Pancreas (tissue), 10 donors: ENCODE measurements at regions not wholly inside any gene's neighbourhood (a gene's known extent, or its start where the extent isn't known, plus 50 kb on each side); places are given as distances from the start of the nearest gene placed in this dataset.
A peak's percentile ranks its signal among the peaks of the same experiment; 100 is the strongest.
"Not testable (repeated sequence)": the region's sequence is repeated elsewhere in the genome, so short reads cannot be mapped to it uniquely, and the experiment has no call there.

Experiments
- ATAC-seq, 4 donors: fragments of 200-7000 bp; cut with Tn5 transposase; one replicate each; pipeline versions ENCODE4 v1.8.0 to v1.9.1; 2020; ENCODE audit warnings: mild to moderate bottlenecking in 4 of 4, moderate library complexity in 4 of 4
- DNase-seq, 6 donors: peaks; one replicate each; pipeline ENCODE4 v3.0.0-alpha.2; 2020
- FAIRE-seq: peaks from 2 replicates; lab custom pipeline; 2012; peaks lifted over from hg19 to GRCh38; lab: Jason Lieb, UNC
- H3K27ac ChIP-seq, 4 donors: fragments of 200-600 bp; sonication (generic); 1 replicate in 3 of 4; 2 replicates in 1 of 4; pipeline versions ENCODE4 v1.5.0 to v1.8.0; 2020
- H3K27me3 ChIP-seq, 4 donors: fragments of 200-600 bp; one replicate each; pipeline ENCODE4 v1.8.0; 2021
- H3K36me3 ChIP-seq, 3 donors: fragments of 200-600 bp; sonication (generic) in 1 of 3; one replicate each; pipeline versions ENCODE4 v1.5.0 to v1.8.0; 2020 to 2021
- H3K4me1 ChIP-seq, 3 donors: fragments of 200-600 bp; one replicate each; pipeline ENCODE4 v1.8.0; 2021
- H3K4me3 ChIP-seq, 4 donors: fragments of 200-600 bp; sonication (generic) in 2 of 4; one replicate each; pipeline versions ENCODE4 v1.5.0 to v1.8.0; 2020 to 2021
- H3K9me3 ChIP-seq, 4 donors: fragments of 200-600 bp; one replicate each; pipeline ENCODE4 v1.8.0; 2021
- CTCF ChIP-seq, 4 donors: fragments of 200-600 bp; sonication (generic) in 3 of 4; IDR thresholded peaks; one replicate each; pipeline versions ENCODE4 v1.5.0 to v1.8.0; 2021; ENCODE audit warnings: antibody characterized with exemption in 4 of 4
- WGBS, 2 donors: extraction: QIAGEN DNeasy Blood & Tissue Kit; methylation state at CpG; one replicate each; pipeline ENCODE4 v1.1.7; 2013; 5-methylcytosine and 5-hydroxymethylcytosine counted together
- intact Hi-C, 3 donors: fragments of 100-400 bp; cut with DNase I; formaldehyde crosslinking; loops; one replicate each; pipeline versions ENCODE4 v1.11.1 to v1.14.2; 2022
- donor health status: healthy with polysubstance abuse.
- donor health status: DM: no; HTN: no; CAD: no; lungs with moderate emphysema.
- donor health status: DM: no; HTN: no; CAD: no.
- donor health status: control.
- donor health status: control.
- donor health status: Bipolar disorder and iron deficiency.
- donor health status: DM: yes; HTN: yes; CAD: no.
- donor health status: DM: no; HTN: no; CAD: no.
- donor health status: DM: no; HTN: no; CAD: no.
- donor health status: DM: yes; HTN: yes; CAD: no.

DNA sequence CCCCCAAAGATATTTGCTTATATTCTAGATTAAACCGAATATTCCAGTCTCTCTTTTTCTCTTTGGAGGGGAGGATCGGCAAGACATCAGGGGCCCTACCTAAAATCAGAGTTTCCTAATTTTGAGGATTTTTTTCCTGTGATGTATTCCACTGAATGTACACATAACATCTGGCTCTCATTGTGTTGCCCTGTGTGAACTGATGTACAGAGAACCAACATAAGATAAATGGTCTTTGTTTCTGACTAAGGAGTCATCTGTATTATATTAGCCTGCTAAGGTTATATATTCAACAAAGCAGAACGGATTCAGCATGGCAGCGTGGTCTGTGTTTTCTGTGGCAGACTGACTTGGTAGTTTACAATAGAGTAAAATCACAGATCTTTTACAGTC, 114.8 kb upstream of the NCAM2 start:
- H3K4me1 ChIP-seq = no peaks in the 10 kb centered on the region
- H3K27ac ChIP-seq = no peak overlapping the region
- no peaks in the 10 kb centered on the region for H3K36me3 ChIP-seq
- FAIRE-seq (no peak), ATAC-seq (no peak), DNase-seq (no peak)
- intact Hi-C loops = no loop called here
- no peak for TF ChIP-seq CTCF (IDR thresholded peaks at IDR 0.05)
- WGBS, 2 donors = 45 to 72% methylated on average over 4 of the region's 4 CpGs
- H3K27me3 ChIP-seq = peaks cover 0 to 2% (median 0%) of the 10 kb centered on the region in 4 donors
- no peak overlapping the region for H3K4me3 ChIP-seq
- no peaks in the 10 kb centered on the region for H3K9me3 ChIP-seq

DNA sequence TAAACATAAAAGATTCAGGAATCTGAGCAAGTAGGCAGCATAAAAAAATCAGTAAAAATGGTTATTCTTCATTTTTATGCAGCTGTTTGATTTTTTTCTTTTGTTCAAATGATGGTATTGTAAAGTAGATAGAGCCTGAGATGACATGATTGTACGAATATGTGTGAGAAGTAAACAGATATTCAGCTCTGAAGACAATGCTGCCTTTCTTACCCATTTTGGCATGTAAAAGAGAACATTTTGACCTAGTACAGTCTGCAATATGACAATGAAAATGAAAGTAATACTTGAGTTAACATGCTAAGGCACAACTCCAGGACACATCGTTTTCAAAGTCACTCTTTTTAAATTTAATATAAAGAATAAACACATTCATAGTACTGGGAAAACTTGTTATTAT, 95.7 kb upstream of the NCAM2 start:
- no peaks in the 10 kb centered on the region for H3K9me3 ChIP-seq
- intact Hi-C loops = no loop called here
- H3K36me3 ChIP-seq = no peaks in the 10 kb centered on the region
- H3K27me3 ChIP-seq = no peaks in the 10 kb centered on the region
- no peak overlapping the region for H3K27ac ChIP-seq
- ATAC-seq (no peak), FAIRE-seq (no peak), DNase-seq (no peak)
- 12 to 17% methylated on average over 2 of the region's 2 CpGs for WGBS, 2 donors
- TF ChIP-seq CTCF (IDR thresholded peaks at IDR 0.05) = no peak
- no peak overlapping the region for H3K4me3 ChIP-seq
- H3K4me1 ChIP-seq = no peaks in the 10 kb centered on the region

DNA sequence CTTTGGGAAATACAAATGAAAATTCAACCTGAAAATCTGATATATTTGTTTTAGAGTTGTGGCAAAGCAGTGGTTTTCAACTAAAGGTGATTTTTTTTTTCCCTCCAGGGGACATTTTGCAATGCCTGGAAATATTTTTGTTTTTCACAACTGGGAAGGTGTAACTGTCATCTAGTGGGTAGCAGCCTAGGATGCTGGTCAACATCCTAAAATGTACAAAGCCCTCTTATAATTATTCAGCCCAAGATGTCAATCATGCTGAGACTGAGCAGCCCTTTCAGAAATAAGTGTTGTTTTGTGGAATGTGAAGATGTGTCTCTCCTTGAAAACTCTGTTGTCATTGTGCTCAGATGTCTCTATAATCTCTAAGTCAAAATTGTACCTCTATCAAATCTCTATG, 95.2 kb upstream of the NCAM2 start:
- no peak for FAIRE-seq
- ATAC-seq = no peak
- no peak overlapping the region for H3K27ac ChIP-seq
- no peaks in the 10 kb centered on the region for H3K4me1 ChIP-seq
- no peak for DNase-seq
- TF ChIP-seq CTCF (IDR thresholded peaks at IDR 0.05) = no peak
- H3K36me3 ChIP-seq = no peaks in the 10 kb centered on the region
- intact Hi-C loops = no loop called here
- H3K9me3 ChIP-seq = no peaks in the 10 kb centered on the region
- no peaks in the 10 kb centered on the region for H3K27me3 ChIP-seq
- H3K4me3 ChIP-seq = no peak overlapping the region

- H3K36me3 ChIP-seq, H3K4me1 ChIP-seq, ATAC-seq, FAIRE-seq, H3K27ac ChIP-seq, H3K9me3 ChIP-seq, H3K4me3 ChIP-seq, intact Hi-C loops, H3K27me3 ChIP-seq: not testable (repeated sequence)
- peak in 1 of 6 donors; percentile 36 for DNase-seq
- WGBS, 2 donors = 60 to 76% methylated on average over 13 of the region's 13 CpGs
Measured at GRCh38 chr21:20927555-20927954, 70.7 kb upstream of the NCAM2 start.

GRCh38 chr21:20942523-20942922, 55.7 kb upstream of the NCAM2 start:
- ATAC-seq = no peak

More at GRCh38 chr21:20942523-20942922, 55.7 kb upstream of the NCAM2 start:
- no peak for TF ChIP-seq CTCF (IDR thresholded peaks at IDR 0.05)
- Histone ChIP-seq H3K9me3 (no peaks in the 10 kb centered on the region), H3K4me1 (no peaks in the 10 kb centered on the region), H3K36me3 (no peaks in the 10 kb centered on the region), H3K27me3 (no peaks in the 10 kb centered on the region), H3K4me3 (no peak overlapping the region), H3K27ac (no peak overlapping the region)
- FAIRE-seq (no peak), DNase-seq (no peak)
- WGBS, 2 donors = 56 to 69% methylated on average over 1 of the region's 1 CpG
- intact Hi-C loops = no loop called here
